ENCODE measurements at regions not wholly inside any gene's neighbourhood (a gene's known extent, or its start where the extent isn't known, plus 50 kb on each side); places are given as distances from the start of the nearest gene placed in this dataset.

DNA sequence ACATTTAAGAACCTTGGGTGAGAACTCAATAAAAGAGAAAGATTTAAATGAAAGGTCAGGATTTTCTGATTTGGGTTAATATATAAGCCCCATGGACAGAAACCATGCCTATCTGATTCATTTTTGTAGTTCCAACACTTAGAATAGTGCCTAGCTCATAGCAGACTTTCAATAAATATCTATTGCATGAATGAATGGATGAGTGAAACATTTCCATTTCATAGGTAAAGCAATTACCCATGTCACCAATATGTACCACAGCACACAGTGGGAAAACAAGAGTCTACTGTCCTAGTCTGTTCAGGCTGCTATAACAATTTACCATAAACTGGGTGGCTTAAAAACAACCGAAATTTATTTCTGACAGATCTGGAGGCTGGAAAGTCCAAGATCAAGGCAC lies 63.9 kb upstream of the PTPN13 start:
- DNase-seq: no peak

DNA sequence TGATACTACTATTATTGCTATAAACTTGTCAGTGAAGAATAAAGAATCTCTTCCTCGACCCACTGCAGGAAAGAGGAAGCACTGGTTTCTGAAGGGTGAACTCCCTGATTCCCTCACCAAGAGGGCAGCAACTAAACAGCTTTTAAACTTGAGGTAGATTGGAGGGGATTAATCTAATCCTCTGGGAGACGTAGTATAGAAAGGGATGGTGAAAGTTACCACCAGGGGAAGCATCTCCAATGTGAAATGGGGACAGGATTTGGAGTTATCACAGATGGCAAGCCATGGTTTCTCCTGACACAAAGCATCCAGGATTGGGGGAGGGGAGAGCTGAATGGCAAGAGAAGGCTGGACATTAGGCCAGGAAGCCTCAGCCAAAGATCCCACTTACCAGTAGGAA lies 62.7 kb upstream of the PTPN13 start:
- no peak for DNase-seq

DNA sequence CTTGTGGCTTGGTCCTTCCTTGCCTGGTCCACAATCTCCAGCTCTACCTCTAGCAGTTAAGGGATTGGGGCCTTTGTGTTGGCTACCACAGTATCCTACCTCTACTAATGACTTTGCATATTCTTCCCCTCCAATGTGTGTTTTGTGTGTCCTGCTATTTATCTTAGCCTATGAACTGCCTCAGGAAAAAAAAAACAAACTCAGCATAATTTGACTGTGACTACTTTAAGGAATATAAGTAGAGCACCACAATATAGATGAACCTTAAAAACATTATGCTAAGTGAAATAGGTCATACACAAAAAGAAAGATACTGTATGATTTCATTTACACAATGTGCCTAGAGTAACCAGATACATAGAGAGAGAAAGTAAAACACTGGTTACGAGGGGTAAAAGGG lies 61.3 kb upstream of the PTPN13 start:
- no peak for DNase-seq

GRCh38 chr4:86536151-86536550 lies 58.0 kb upstream of the PTPN13 start:
- no peak for DNase-seq

GRCh38 chr4:86542319-86543027 lies 51.6 kb upstream of the PTPN13 start:
- DNase-seq: no peak

GRCh38 chr4:86543080-86543479 lies 51.0 kb upstream of the PTPN13 start:
- no peak for DNase-seq

DNA sequence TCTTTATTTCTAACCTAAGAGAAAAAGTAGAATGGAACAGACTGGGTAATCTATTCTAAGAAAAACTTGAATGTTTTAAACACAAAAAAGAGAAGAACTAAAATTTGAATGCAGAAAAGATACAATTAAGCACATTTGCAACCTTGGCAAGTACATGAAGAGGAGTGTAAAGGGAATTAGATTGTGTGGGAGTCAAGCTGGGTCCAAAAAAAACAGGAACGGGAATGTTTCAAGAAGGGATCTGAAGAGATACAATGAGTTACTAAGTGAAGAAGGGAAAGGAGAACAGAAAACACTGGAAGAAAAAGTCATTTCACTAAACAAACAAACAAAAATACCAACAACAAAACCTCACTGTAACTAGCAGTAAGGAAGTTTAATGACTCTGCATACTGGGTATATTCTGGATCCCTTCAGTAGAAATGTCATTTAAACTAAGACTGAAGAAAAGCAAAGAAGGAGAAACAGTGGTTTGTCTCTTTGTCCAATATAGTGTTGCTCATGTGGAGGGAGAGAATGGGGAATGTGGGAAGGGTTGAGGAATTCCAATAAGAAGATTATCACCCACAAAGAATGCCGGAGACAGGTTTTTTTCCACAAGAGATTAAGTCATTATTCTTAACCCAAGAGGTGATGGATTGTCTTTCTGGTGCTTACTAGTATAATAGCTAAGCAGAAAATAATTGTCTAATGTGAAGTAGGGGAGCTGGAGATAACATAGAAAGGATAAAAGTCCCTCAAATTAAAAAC lies 50.4 kb upstream of the PTPN13 start:
- no peak for DNase-seq

- no peak for DNase-seq
Measured at GRCh38 chr4:86544310-86544966, 49.7 kb upstream of the PTPN13 start.
